ENCODE measurements at regions not wholly inside any gene's neighbourhood (a gene's known extent, or its start where the extent isn't known, plus 50 kb on each side); places are given as distances from the start of the nearest gene placed in this dataset.
"Not testable (repeated sequence)": the region's sequence is repeated elsewhere in the genome, so short reads cannot be mapped to it uniquely, and the experiment has no call there.

DNA sequence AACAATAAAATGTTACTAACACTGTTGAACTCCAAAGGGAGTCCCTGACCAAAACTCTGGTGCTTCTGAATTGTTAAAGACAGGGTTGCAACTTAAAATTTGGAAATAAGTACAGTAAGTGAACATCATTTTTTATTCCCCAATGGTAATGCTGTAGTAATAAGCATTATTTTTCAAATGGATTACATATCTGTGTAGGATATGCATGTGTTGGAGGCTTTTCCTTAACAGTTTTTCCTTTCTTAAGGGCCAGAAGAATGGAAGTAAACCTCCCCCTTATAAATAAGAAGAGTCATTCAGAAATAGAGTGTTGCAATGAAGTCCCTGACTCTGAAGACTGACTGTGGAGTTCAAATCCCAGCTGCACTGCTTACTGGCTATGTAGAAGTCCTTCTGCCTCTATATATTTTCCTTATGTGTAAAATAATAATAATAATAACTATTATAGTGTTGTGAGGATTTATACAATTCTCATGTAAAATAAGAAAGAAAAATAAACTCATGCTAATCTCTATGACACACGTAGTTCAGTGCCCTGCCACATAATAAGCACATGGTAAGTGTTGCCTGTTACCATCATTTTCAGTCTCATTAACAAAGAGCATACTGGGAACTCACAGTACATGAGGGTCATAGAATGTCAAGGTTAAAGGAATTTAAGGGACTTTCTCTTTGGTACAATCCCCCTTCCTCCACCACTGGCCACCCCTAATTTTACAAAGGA is 129.8 kb upstream of the SMLR1 start:
- WGBS, 2 experiments = 23% methylated on average over 1 of the region's 1 CpG; no CpG with 5 or more reads in 1 of the 2 experiments
- H3K4me3 ChIP-seq (ENCODE audit: insufficient read depth, low read depth, low read length) = no peak overlapping the region

DNA sequence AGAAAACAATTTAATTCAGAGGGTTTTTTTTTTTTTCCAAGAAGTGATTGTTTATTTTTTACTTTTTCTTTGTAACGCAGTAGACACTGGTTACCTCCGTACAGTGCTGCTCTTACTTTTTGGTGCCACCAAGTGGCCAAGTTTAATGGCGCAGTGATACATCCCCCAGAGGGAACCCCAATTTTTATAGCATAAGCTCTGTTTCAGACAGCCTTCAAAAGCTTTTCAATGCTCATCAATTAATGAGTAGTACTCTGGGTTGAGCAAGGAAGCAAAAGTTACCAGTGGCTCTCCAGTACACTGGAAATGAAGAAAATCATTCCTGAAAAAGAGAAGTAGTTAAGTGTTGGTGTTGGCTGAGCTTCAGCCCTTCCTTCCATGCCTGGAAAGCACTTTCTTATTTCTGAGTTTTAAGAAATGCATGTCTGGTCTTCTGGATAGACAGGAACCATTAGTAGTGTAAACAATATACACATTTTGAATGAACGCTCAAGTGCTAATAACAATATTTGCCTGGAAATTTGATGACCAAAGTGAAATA is 129.1 kb upstream of the SMLR1 start:
- H3K27ac ChIP-seq (ENCODE audit: insufficient read depth, low read depth, low read length, poor library complexity, severe bottlenecking) = no peak overlapping the region
- H3K4me1 ChIP-seq (ENCODE audit: control insufficient read depth, insufficient read depth, low read length) = no peaks in the 10 kb centered on the region
- 36 to 53% methylated on average over 3 to 4 of the region's 4 CpGs for WGBS, 2 experiments
- H3K27me3 ChIP-seq (ENCODE audit: control insufficient read depth, insufficient read depth, low read length, poor library complexity, severe bottlenecking) = no peaks in the 10 kb centered on the region
- no peak overlapping the region for H3K4me3 ChIP-seq (ENCODE audit: insufficient read depth, low read depth, low read length)
- no peaks in the 10 kb centered on the region for H3K36me3 ChIP-seq (ENCODE audit: control insufficient read depth, insufficient read depth, low read length)
- no peaks in the 10 kb centered on the region for H3K9me3 ChIP-seq (ENCODE audit: control insufficient read depth, low read length)

More for the DNA sequence above, 129.8 kb upstream of the SMLR1 start:
- Histone ChIP-seq H3K4me1 (ENCODE audit: control insufficient read depth, insufficient read depth, low read length) (no peaks in the 10 kb centered on the region), H3K27me3 (ENCODE audit: control insufficient read depth, insufficient read depth, low read length, poor library complexity, severe bottlenecking) (no peaks in the 10 kb centered on the region), H3K27ac (ENCODE audit: insufficient read depth, low read depth, low read length, poor library complexity, severe bottlenecking) (no peak overlapping the region), H3K9me3 (ENCODE audit: control insufficient read depth, low read length) (no peaks in the 10 kb centered on the region), H3K36me3 (ENCODE audit: control insufficient read depth, insufficient read depth, low read length) (no peaks in the 10 kb centered on the region)

DNA sequence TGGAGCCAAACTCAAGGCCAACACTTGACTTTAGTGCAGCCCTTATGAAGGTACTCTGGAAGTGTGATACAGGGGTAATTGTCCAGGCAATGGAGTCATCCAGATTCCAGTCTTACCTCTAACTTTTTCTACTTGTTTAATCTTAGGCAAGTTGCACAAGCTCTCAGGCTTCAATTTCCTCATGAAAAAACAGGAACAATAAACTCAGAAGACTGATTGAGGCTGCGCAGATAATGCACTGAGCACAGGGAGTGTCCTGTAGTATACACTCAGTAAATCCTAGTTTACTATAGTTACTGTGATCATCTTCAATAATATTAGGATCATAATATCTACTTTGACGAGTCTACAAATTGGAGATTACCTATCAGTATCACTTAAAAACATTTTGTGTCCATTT is 127.5 kb upstream of the SMLR1 start:
- Histone ChIP-seq H3K27ac (ENCODE audit: insufficient read depth, low read depth, low read length, poor library complexity, severe bottlenecking) (no peak overlapping the region), H3K27me3 (ENCODE audit: control insufficient read depth, insufficient read depth, low read length, poor library complexity, severe bottlenecking) (no peaks in the 10 kb centered on the region), H3K4me3 (ENCODE audit: insufficient read depth, low read depth, low read length) (no peak overlapping the region), H3K36me3 (ENCODE audit: control insufficient read depth, insufficient read depth, low read length) (no peaks in the 10 kb centered on the region), H3K4me1 (ENCODE audit: control insufficient read depth, insufficient read depth, low read length) (no peaks in the 10 kb centered on the region), H3K9me3 (ENCODE audit: control insufficient read depth, low read length) (no peaks in the 10 kb centered on the region)
- WGBS, 2 experiments = 88 to 100% methylated on average over 1 to 2 of the region's 2 CpGs

DNA sequence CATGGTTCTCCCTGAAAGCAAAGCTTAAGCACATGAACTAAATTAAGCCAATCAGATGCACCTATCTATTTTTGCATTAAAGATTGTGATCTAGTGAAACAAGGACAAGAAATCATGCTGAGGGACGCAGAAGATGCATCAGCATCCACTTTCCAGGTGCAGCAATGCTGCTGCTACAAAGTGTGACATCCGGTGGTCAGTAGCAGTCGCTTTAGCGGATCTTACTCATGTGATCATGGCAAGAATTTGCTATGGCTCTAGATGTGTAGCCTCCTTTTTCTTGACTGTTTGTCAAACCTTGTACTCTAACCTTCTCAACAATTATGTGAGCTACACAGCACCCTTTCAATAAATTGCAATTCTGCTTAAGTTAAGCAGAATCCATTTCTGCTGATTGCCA is 126.8 kb upstream of the SMLR1 start:
- H3K4me1 ChIP-seq (ENCODE audit: control insufficient read depth, insufficient read depth, low read length) = no peaks in the 10 kb centered on the region
- WGBS, 2 experiments = 88 to 90% methylated on average over 4 of the region's 4 CpGs
- no peak overlapping the region for H3K27ac ChIP-seq (ENCODE audit: insufficient read depth, low read depth, low read length, poor library complexity, severe bottlenecking)
- no peak overlapping the region for H3K4me3 ChIP-seq (ENCODE audit: insufficient read depth, low read depth, low read length)
- no peaks in the 10 kb centered on the region for H3K27me3 ChIP-seq (ENCODE audit: control insufficient read depth, insufficient read depth, low read length, poor library complexity, severe bottlenecking)
- H3K36me3 ChIP-seq (ENCODE audit: control insufficient read depth, insufficient read depth, low read length) = no peaks in the 10 kb centered on the region
- no peaks in the 10 kb centered on the region for H3K9me3 ChIP-seq (ENCODE audit: control insufficient read depth, low read length)

DNA sequence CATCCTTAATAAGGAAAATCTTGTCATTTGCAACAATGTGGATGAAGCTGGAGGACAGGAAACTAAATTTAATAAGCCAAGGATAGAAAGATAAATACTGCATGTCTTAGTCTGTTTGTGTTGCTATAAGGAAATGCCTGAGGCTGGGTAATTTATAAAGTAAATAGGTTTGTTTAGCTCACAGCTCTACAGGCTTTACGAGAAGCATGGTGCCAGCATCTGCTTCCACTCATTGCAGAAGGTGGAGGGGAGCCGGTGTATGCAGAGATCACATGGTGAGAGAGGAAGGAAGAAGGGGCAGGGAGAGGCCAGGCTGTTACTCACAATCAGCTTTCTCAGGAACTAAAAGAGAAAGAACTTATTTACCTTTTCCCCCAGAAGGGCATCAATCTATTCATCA is 118.9 kb upstream of the SMLR1 start:
- WGBS, 2 experiments = 79 to 80% methylated on average over 2 of the region's 2 CpGs
- H3K9me3 ChIP-seq (ENCODE audit: control insufficient read depth, low read length) = peaks cover 2% of the 10 kb centered on the region
- H3K4me3 ChIP-seq (ENCODE audit: insufficient read depth, low read depth, low read length) = no peak overlapping the region

DNA sequence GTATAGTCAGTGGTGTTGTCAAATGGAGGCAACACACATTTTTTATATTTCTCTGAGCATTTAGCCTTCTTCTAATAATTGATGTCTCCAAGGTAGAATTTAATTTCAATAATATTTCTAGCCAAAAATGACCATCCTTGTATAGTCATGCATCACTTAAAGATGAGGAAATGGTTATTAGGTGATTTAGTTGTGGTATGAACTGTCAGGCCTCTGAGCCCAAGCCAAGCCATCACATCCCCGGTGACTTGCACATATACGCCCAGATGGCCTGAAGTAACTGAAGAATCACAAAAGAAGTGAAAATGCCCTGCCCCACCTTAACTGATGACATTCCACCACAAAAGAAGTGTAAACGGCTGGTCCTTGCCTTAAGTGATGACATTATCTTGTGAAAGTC is 115.6 kb upstream of the SMLR1 start:
- H3K27ac ChIP-seq (ENCODE audit: insufficient read depth, low read depth, low read length, poor library complexity, severe bottlenecking); H3K36me3 ChIP-seq (ENCODE audit: control insufficient read depth, insufficient read depth, low read length); H3K9me3 ChIP-seq (ENCODE audit: control insufficient read depth, low read length); H3K4me3 ChIP-seq (ENCODE audit: insufficient read depth, low read depth, low read length); H3K27me3 ChIP-seq (ENCODE audit: control insufficient read depth, insufficient read depth, low read length, poor library complexity, severe bottlenecking): not testable (repeated sequence)
- H3K4me1 ChIP-seq (ENCODE audit: control insufficient read depth, insufficient read depth, low read length) = peaks cover 30% of the 10 kb centered on the region
- 76 to 83% methylated on average over 2 to 3 of the region's 3 CpGs for WGBS, 2 experiments

More for the DNA sequence above, 118.9 kb upstream of the SMLR1 start:
- no peaks in the 10 kb centered on the region for H3K36me3 ChIP-seq (ENCODE audit: control insufficient read depth, insufficient read depth, low read length)
- H3K4me1 ChIP-seq (ENCODE audit: control insufficient read depth, insufficient read depth, low read length) = peaks cover 9% of the 10 kb centered on the region
- no peaks in the 10 kb centered on the region for H3K27me3 ChIP-seq (ENCODE audit: control insufficient read depth, insufficient read depth, low read length, poor library complexity, severe bottlenecking)
- H3K27ac ChIP-seq (ENCODE audit: insufficient read depth, low read depth, low read length, poor library complexity, severe bottlenecking) = no peak overlapping the region

DNA sequence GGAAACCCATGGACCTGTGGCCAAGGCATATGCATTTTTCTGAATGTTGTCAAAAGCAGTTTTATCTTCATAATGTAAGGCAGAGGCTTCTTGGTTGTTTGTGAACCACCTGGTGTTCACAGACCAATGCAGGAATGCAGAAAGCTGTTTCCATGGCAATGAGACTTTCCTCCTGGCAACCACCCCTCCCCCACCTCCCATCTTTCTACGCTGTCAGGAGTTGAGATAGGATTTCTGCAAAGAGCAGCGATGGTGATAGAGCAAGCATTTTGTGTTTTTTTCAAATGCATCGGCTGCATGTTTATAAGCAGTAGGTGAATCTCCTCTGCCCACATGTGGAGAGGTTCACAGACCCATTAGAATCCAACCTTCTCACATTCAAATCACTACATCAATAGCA is 114.1 kb upstream of the SMLR1 start:
- H3K36me3 ChIP-seq (ENCODE audit: control insufficient read depth, insufficient read depth, low read length) = no peaks in the 10 kb centered on the region

DNA sequence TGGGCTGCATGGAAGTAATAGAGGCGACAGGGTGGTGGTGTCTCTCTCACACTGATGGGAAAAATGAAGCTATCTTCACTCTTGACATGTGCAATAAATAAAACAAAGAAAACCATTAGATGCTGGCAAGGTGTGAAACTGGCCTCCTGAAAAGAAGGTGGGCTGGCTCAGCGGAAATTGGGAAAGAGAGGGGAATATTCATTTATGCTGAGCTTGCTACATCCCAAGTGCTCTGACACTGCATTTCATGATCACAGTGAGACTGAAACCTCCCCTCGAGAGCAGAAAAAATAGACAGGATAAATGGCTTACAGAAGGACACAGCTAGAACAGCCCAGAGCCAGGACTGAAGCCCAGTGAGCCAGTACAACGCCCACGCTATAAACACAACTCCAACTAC is 112.1 kb upstream of the SMLR1 start:
- H3K27ac ChIP-seq (ENCODE audit: insufficient read depth, low read depth, low read length, poor library complexity, severe bottlenecking) = no peak overlapping the region
- no peaks in the 10 kb centered on the region for H3K9me3 ChIP-seq (ENCODE audit: control insufficient read depth, low read length)
- whole genome bisulfite sequencing, 2 experiments = 86 to 88% methylated on average over 5 of the region's 5 CpGs
- no peaks in the 10 kb centered on the region for H3K27me3 ChIP-seq (ENCODE audit: control insufficient read depth, insufficient read depth, low read length, poor library complexity, severe bottlenecking)
- H3K4me3 ChIP-seq (ENCODE audit: insufficient read depth, low read depth, low read length) = no peak overlapping the region
- H3K4me1 ChIP-seq (ENCODE audit: control insufficient read depth, insufficient read depth, low read length) = peaks cover 29% of the 10 kb centered on the region
- no peaks in the 10 kb centered on the region for H3K36me3 ChIP-seq (ENCODE audit: control insufficient read depth, insufficient read depth, low read length)

More for the DNA sequence above, 114.1 kb upstream of the SMLR1 start:
- peak overlapping the region; percentile 62 for H3K27ac ChIP-seq (ENCODE audit: insufficient read depth, low read depth, low read length, poor library complexity, severe bottlenecking)
- H3K9me3 ChIP-seq (ENCODE audit: control insufficient read depth, low read length) = no peaks in the 10 kb centered on the region
- no peaks in the 10 kb centered on the region for H3K27me3 ChIP-seq (ENCODE audit: control insufficient read depth, insufficient read depth, low read length, poor library complexity, severe bottlenecking)
- H3K4me3 ChIP-seq (ENCODE audit: insufficient read depth, low read depth, low read length) = no peak overlapping the region
- 20 to 31% methylated on average over 3 of the region's 3 CpGs for WGBS, 2 experiments
- H3K4me1 ChIP-seq (ENCODE audit: control insufficient read depth, insufficient read depth, low read length) = peaks cover 33% of the 10 kb centered on the region

DNA sequence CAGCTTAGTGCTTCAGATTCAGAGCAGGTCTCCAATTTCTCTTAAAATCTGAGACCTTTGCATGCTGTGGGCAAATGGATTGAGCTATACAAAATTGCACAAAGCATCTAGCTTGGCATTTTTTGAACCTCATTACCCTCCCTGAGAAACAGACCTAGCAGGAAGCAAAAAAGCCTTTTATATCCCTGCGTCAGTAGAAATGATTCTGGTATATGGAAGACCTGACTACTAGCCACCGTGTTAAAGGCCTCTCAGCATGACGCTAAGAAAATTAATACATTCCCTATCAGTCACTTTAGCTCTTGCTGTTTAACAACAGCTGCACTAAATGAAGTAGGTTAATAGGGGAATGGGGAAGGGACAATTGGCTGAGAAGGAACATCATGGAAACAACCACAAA is 110.7 kb upstream of the SMLR1 start:
- WGBS, 2 experiments = 83 to 92% methylated on average over 1 to 3 of the region's 3 CpGs
- Histone ChIP-seq H3K27ac (ENCODE audit: insufficient read depth, low read depth, low read length, poor library complexity, severe bottlenecking) (no peak overlapping the region), H3K27me3 (ENCODE audit: control insufficient read depth, insufficient read depth, low read length, poor library complexity, severe bottlenecking) (no peaks in the 10 kb centered on the region), H3K9me3 (ENCODE audit: control insufficient read depth, low read length) (no peaks in the 10 kb centered on the region), H3K4me1 (ENCODE audit: control insufficient read depth, insufficient read depth, low read length) (peaks cover 29% of the 10 kb centered on the region), H3K36me3 (ENCODE audit: control insufficient read depth, insufficient read depth, low read length) (no peaks in the 10 kb centered on the region), H3K4me3 (ENCODE audit: insufficient read depth, low read depth, low read length) (no peak overlapping the region)

DNA sequence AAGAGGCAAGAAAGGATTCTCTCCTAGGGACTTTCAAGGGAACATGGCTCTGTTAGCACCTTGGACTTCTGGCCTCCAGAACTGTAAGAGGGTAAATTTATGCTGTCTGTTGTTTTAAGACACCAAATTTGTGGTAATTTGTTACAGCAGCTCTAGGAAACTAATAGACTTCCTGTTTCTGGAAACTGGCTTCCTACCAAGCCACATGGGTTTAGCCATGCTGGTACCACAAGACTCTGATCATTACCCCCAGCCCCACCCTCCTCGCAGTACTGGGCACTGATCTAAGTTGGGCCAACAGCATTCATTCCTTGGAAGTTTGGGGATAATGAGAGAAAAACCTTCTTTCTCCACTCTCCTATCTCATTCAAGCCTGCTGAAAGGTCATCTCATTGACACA is 109.5 kb upstream of the SMLR1 start:
- H3K27me3 ChIP-seq (ENCODE audit: control insufficient read depth, insufficient read depth, low read length, poor library complexity, severe bottlenecking) = no peaks in the 10 kb centered on the region
- H3K36me3 ChIP-seq (ENCODE audit: control insufficient read depth, insufficient read depth, low read length) = no peaks in the 10 kb centered on the region
- no peaks in the 10 kb centered on the region for H3K9me3 ChIP-seq (ENCODE audit: control insufficient read depth, low read length)
- H3K27ac ChIP-seq (ENCODE audit: insufficient read depth, low read depth, low read length, poor library complexity, severe bottlenecking) = no peak overlapping the region
- 89 to 100% methylated on average over 1 of the region's 1 CpG for WGBS, 2 experiments
- H3K4me3 ChIP-seq (ENCODE audit: insufficient read depth, low read depth, low read length) = no peak overlapping the region
- H3K4me1 ChIP-seq (ENCODE audit: control insufficient read depth, insufficient read depth, low read length) = peaks cover 29% of the 10 kb centered on the region
